ENCODE measurements at regions not wholly inside any gene's neighbourhood (a gene's known extent, or its start where the extent isn't known, plus 50 kb on each side); places are given as distances from the start of the nearest gene placed in this dataset.

GRCh38 chr4:27141530-27141929 is 280.9 kb downstream of the STIM2 start:
- Mint-ChIP-seq H3K27me3 (peaks cover 3% of the 10 kb centered on the region), H3K4me3 (no peak overlapping the region), H3K27ac (no peak overlapping the region), H3K36me3 (no peaks in the 10 kb centered on the region), H3K9me3 (ENCODE audit: low read depth) (no peaks in the 10 kb centered on the region), H3K4me1 (ENCODE audit: low read depth) (no peaks in the 10 kb centered on the region)

GRCh38 chr4:27142841-27143240 is 282.2 kb downstream of the STIM2 start:
- peaks cover 7% of the 10 kb centered on the region for H3K9me3 Mint-ChIP-seq (ENCODE audit: low read depth)
- H3K4me1 Mint-ChIP-seq (ENCODE audit: low read depth): no peaks in the 10 kb centered on the region
- H3K4me3 Mint-ChIP-seq: no peak overlapping the region
- no peaks in the 10 kb centered on the region for H3K36me3 Mint-ChIP-seq
- peaks cover 3% of the 10 kb centered on the region for H3K27me3 Mint-ChIP-seq
- H3K27ac Mint-ChIP-seq: no peak overlapping the region

- Mint-ChIP-seq H3K4me3 (no peak overlapping the region), H3K4me1 (ENCODE audit: low read depth) (no peaks in the 10 kb centered on the region), H3K27ac (no peak overlapping the region), H3K27me3 (peaks cover 3% of the 10 kb centered on the region), H3K9me3 (ENCODE audit: low read depth) (peaks cover 7% of the 10 kb centered on the region), H3K36me3 (no peaks in the 10 kb centered on the region)
Observed at GRCh38 chr4:27145597-27145996, 285.0 kb downstream of the STIM2 start.

GRCh38 chr4:27148211-27148895 is 287.7 kb downstream of the STIM2 start:
- Mint-ChIP-seq H3K27me3 (peaks cover 8% of the 10 kb centered on the region), H3K4me1 (ENCODE audit: low read depth) (no peaks in the 10 kb centered on the region), H3K27ac (no peak overlapping the region), H3K4me3 (no peak overlapping the region), H3K9me3 (ENCODE audit: low read depth) (peaks cover 7% of the 10 kb centered on the region), H3K36me3 (no peaks in the 10 kb centered on the region)

- peaks cover 7% of the 10 kb centered on the region for H3K9me3 Mint-ChIP-seq (ENCODE audit: low read depth)
- H3K4me3 Mint-ChIP-seq: no peak overlapping the region
- H3K27me3 Mint-ChIP-seq: peaks cover 13% of the 10 kb centered on the region
- H3K27ac Mint-ChIP-seq: no peak overlapping the region
- no peaks in the 10 kb centered on the region for H3K36me3 Mint-ChIP-seq
- no peaks in the 10 kb centered on the region for H3K4me1 Mint-ChIP-seq (ENCODE audit: low read depth)
Observed at GRCh38 chr4:27149541-27150212, 289.0 kb downstream of the STIM2 start.

- Mint-ChIP-seq H3K27ac (no peak overlapping the region), H3K27me3 (peaks cover 18% of the 10 kb centered on the region), H3K4me1 (ENCODE audit: low read depth) (no peaks in the 10 kb centered on the region), H3K36me3 (no peaks in the 10 kb centered on the region), H3K4me3 (no peak overlapping the region), H3K9me3 (ENCODE audit: low read depth) (no peaks in the 10 kb centered on the region)
Observed at GRCh38 chr4:27152703-27153102, 292.1 kb downstream of the STIM2 start.

- Mint-ChIP-seq H3K36me3 (no peaks in the 10 kb centered on the region), H3K27ac (no peak overlapping the region), H3K4me3 (no peak overlapping the region), H3K4me1 (ENCODE audit: low read depth) (no peaks in the 10 kb centered on the region), H3K27me3 (peaks cover 18% of the 10 kb centered on the region), H3K9me3 (ENCODE audit: low read depth) (no peaks in the 10 kb centered on the region)
Observed at GRCh38 chr4:27154706-27155105, 294.1 kb downstream of the STIM2 start.

GRCh38 chr4:27161191-27161590 is 300.6 kb downstream of the STIM2 start:
- Mint-ChIP-seq H3K36me3 (no peaks in the 10 kb centered on the region), H3K9me3 (ENCODE audit: low read depth) (no peaks in the 10 kb centered on the region), H3K4me1 (ENCODE audit: low read depth) (no peaks in the 10 kb centered on the region), H3K27ac (no peak overlapping the region), H3K4me3 (no peak overlapping the region), H3K27me3 (peaks cover 6% of the 10 kb centered on the region)

- peaks cover 2% of the 10 kb centered on the region for H3K27me3 Mint-ChIP-seq
- H3K9me3 Mint-ChIP-seq (ENCODE audit: low read depth): no peaks in the 10 kb centered on the region
- no peak overlapping the region for H3K4me3 Mint-ChIP-seq
- no peak overlapping the region for H3K27ac Mint-ChIP-seq
- H3K4me1 Mint-ChIP-seq (ENCODE audit: low read depth): no peaks in the 10 kb centered on the region
- no peaks in the 10 kb centered on the region for H3K36me3 Mint-ChIP-seq
Observed at GRCh38 chr4:27168783-27169182, 308.1 kb downstream of the STIM2 start.

GRCh38 chr4:27173280-27173679 is 312.6 kb downstream of the STIM2 start:
- Mint-ChIP-seq H3K27me3 (no peaks in the 10 kb centered on the region), H3K36me3 (no peaks in the 10 kb centered on the region), H3K27ac (no peak overlapping the region), H3K4me3 (no peak overlapping the region), H3K9me3 (ENCODE audit: low read depth) (no peaks in the 10 kb centered on the region), H3K4me1 (ENCODE audit: low read depth) (no peaks in the 10 kb centered on the region)

GRCh38 chr4:27176400-27176799 is 315.8 kb downstream of the STIM2 start:
- H3K4me1 Mint-ChIP-seq (ENCODE audit: low read depth): no peaks in the 10 kb centered on the region
- no peaks in the 10 kb centered on the region for H3K27me3 Mint-ChIP-seq
- no peaks in the 10 kb centered on the region for H3K36me3 Mint-ChIP-seq
- H3K4me3 Mint-ChIP-seq: no peak overlapping the region
- H3K9me3 Mint-ChIP-seq (ENCODE audit: low read depth): no peaks in the 10 kb centered on the region
- no peak overlapping the region for H3K27ac Mint-ChIP-seq

- Mint-ChIP-seq H3K36me3 (no peaks in the 10 kb centered on the region), H3K4me3 (no peak overlapping the region), H3K27ac (no peak overlapping the region), H3K27me3 (no peaks in the 10 kb centered on the region), H3K4me1 (ENCODE audit: low read depth) (no peaks in the 10 kb centered on the region), H3K9me3 (ENCODE audit: low read depth) (no peaks in the 10 kb centered on the region)
Observed at GRCh38 chr4:27176881-27177280, 316.2 kb downstream of the STIM2 start.

GRCh38 chr4:27178061-27178460 is 317.4 kb downstream of the STIM2 start:
- H3K4me1 Mint-ChIP-seq (ENCODE audit: low read depth): no peaks in the 10 kb centered on the region
- no peaks in the 10 kb centered on the region for H3K36me3 Mint-ChIP-seq
- no peaks in the 10 kb centered on the region for H3K27me3 Mint-ChIP-seq
- H3K9me3 Mint-ChIP-seq (ENCODE audit: low read depth): no peaks in the 10 kb centered on the region
- H3K27ac Mint-ChIP-seq: no peak overlapping the region
- no peak overlapping the region for H3K4me3 Mint-ChIP-seq

- H3K36me3 Mint-ChIP-seq: no peaks in the 10 kb centered on the region
- no peaks in the 10 kb centered on the region for H3K9me3 Mint-ChIP-seq (ENCODE audit: low read depth)
- H3K27ac Mint-ChIP-seq: no peak overlapping the region
- H3K4me1 Mint-ChIP-seq (ENCODE audit: low read depth): no peaks in the 10 kb centered on the region
- no peaks in the 10 kb centered on the region for H3K27me3 Mint-ChIP-seq
- H3K4me3 Mint-ChIP-seq: no peak overlapping the region
Observed at GRCh38 chr4:27181693-27182092, 321.1 kb downstream of the STIM2 start.

GRCh38 chr4:27182211-27182610 is 321.6 kb downstream of the STIM2 start:
- no peaks in the 10 kb centered on the region for H3K36me3 Mint-ChIP-seq
- H3K9me3 Mint-ChIP-seq (ENCODE audit: low read depth): no peaks in the 10 kb centered on the region
- no peaks in the 10 kb centered on the region for H3K27me3 Mint-ChIP-seq
- no peak overlapping the region for H3K4me3 Mint-ChIP-seq
- H3K4me1 Mint-ChIP-seq (ENCODE audit: low read depth): no peaks in the 10 kb centered on the region
- no peak overlapping the region for H3K27ac Mint-ChIP-seq
